ENCODE measurements at regions not wholly inside any gene's neighbourhood (a gene's known extent, or its start where the extent isn't known, plus 50 kb on each side); places are given as distances from the start of the nearest gene placed in this dataset.

GRCh38 chr5:162762119-162762518, 675.3 kb upstream of the CCNG1 start:
- Mint-ChIP-seq H3K4me1 (ENCODE audit: low read depth, unreplicated experiment) (no peaks in the 10 kb centered on the region), H3K4me3 (ENCODE audit: low read depth, unreplicated experiment) (no peak overlapping the region), H3K27me3 (ENCODE audit: unreplicated experiment) (no peaks in the 10 kb centered on the region), H3K36me3 (ENCODE audit: insufficient read depth, unreplicated experiment) (no peaks in the 10 kb centered on the region), H3K27ac (ENCODE audit: unreplicated experiment) (no peak overlapping the region), H3K9me3 (ENCODE audit: low read depth, unreplicated experiment) (peaks cover 19% of the 10 kb centered on the region)
- CTCF ChIA-PET: no interaction called here
- BruUV-seq (replicated peaks): no TSS peak
- intact Hi-C loops (cut with micrococcal nuclease; ENCODE audit: unreplicated experiment): no loop called here
- no peak for DNase-seq
- TF ChIP-seq CTCF (IDR thresholded peaks at IDR 0.05; ENCODE audit: unreplicated experiment): no peak

- intact Hi-C loops (cut with micrococcal nuclease; ENCODE audit: unreplicated experiment): no loop called here
- no peak for TF ChIP-seq CTCF (IDR thresholded peaks at IDR 0.05; ENCODE audit: unreplicated experiment)
- Mint-ChIP-seq H3K27me3 (ENCODE audit: unreplicated experiment) (no peaks in the 10 kb centered on the region), H3K4me1 (ENCODE audit: low read depth, unreplicated experiment) (no peaks in the 10 kb centered on the region), H3K4me3 (ENCODE audit: low read depth, unreplicated experiment) (no peak overlapping the region), H3K36me3 (ENCODE audit: insufficient read depth, unreplicated experiment) (no peaks in the 10 kb centered on the region), H3K27ac (ENCODE audit: unreplicated experiment) (no peak overlapping the region), H3K9me3 (ENCODE audit: low read depth, unreplicated experiment) (peaks cover 13% of the 10 kb centered on the region)
- BruUV-seq (replicated peaks): no TSS peak
- no peak for DNase-seq
- CTCF ChIA-PET: no interaction called here
These were observed 668.4 kb upstream of the CCNG1 start for GRCh38 chr5:162769019-162769418.

GRCh38 chr5:162785673-162786072, 651.7 kb upstream of the CCNG1 start:
- no TSS peak for BruUV-seq (replicated peaks)
- CTCF ChIA-PET: no interaction called here
- no peaks in the 10 kb centered on the region for H3K27me3 Mint-ChIP-seq (ENCODE audit: unreplicated experiment)
- intact Hi-C loops (cut with micrococcal nuclease; ENCODE audit: unreplicated experiment): no loop called here
- no peaks in the 10 kb centered on the region for H3K4me1 Mint-ChIP-seq (ENCODE audit: low read depth, unreplicated experiment)
- H3K27ac Mint-ChIP-seq (ENCODE audit: unreplicated experiment): no peak overlapping the region
- DNase-seq: no peak
- H3K9me3 Mint-ChIP-seq (ENCODE audit: low read depth, unreplicated experiment): peaks cover 6% of the 10 kb centered on the region
- no peak overlapping the region for H3K4me3 Mint-ChIP-seq (ENCODE audit: low read depth, unreplicated experiment)
- TF ChIP-seq CTCF (IDR thresholded peaks at IDR 0.05; ENCODE audit: unreplicated experiment): no peak
- no peaks in the 10 kb centered on the region for H3K36me3 Mint-ChIP-seq (ENCODE audit: insufficient read depth, unreplicated experiment)

GRCh38 chr5:162786234-162786633, 651.2 kb upstream of the CCNG1 start:
- CTCF ChIA-PET: no interaction called here
- DNase-seq: no peak
- H3K36me3 Mint-ChIP-seq (ENCODE audit: insufficient read depth, unreplicated experiment): no peaks in the 10 kb centered on the region
- intact Hi-C loops (cut with micrococcal nuclease; ENCODE audit: unreplicated experiment): no loop called here
- TF ChIP-seq CTCF (IDR thresholded peaks at IDR 0.05; ENCODE audit: unreplicated experiment): no peak
- H3K4me1 Mint-ChIP-seq (ENCODE audit: low read depth, unreplicated experiment): no peaks in the 10 kb centered on the region
- H3K27me3 Mint-ChIP-seq (ENCODE audit: unreplicated experiment): no peaks in the 10 kb centered on the region
- no TSS peak for BruUV-seq (replicated peaks)
- H3K27ac Mint-ChIP-seq (ENCODE audit: unreplicated experiment): no peak overlapping the region
- peaks cover 6% of the 10 kb centered on the region for H3K9me3 Mint-ChIP-seq (ENCODE audit: low read depth, unreplicated experiment)
- H3K4me3 Mint-ChIP-seq (ENCODE audit: low read depth, unreplicated experiment): no peak overlapping the region

- CTCF ChIA-PET: no interaction called here
- no peak overlapping the region for H3K4me3 Mint-ChIP-seq (ENCODE audit: low read depth, unreplicated experiment)
- no peak for DNase-seq
- intact Hi-C loops (cut with micrococcal nuclease; ENCODE audit: unreplicated experiment): no loop called here
- H3K36me3 Mint-ChIP-seq (ENCODE audit: insufficient read depth, unreplicated experiment): no peaks in the 10 kb centered on the region
- no peaks in the 10 kb centered on the region for H3K4me1 Mint-ChIP-seq (ENCODE audit: low read depth, unreplicated experiment)
- H3K27ac Mint-ChIP-seq (ENCODE audit: unreplicated experiment): no peak overlapping the region
- BruUV-seq (replicated peaks): no TSS peak
- peaks cover 18% of the 10 kb centered on the region for H3K9me3 Mint-ChIP-seq (ENCODE audit: low read depth, unreplicated experiment)
- no peaks in the 10 kb centered on the region for H3K27me3 Mint-ChIP-seq (ENCODE audit: unreplicated experiment)
- no peak for TF ChIP-seq CTCF (IDR thresholded peaks at IDR 0.05; ENCODE audit: unreplicated experiment)
These were observed 640.9 kb upstream of the CCNG1 start for GRCh38 chr5:162796507-162796906.

All from Calu3 (cell line).